Raji (cell line): ENCODE measurements at regions not wholly inside any gene's neighbourhood (a gene's known extent, or its start where the extent isn't known, plus 50 kb on each side); places are given as distances from the start of the nearest gene placed in this dataset.

Source experiments
- POLR2A ChIP-seq: IDR thresholded peaks from 2 replicates; pipeline ENCODE4 v1.6.1; 2011; ENCODE audit warnings: low read depth, low read length, control low read depth; ENCODE audit not compliant: insufficient read depth

DNA sequence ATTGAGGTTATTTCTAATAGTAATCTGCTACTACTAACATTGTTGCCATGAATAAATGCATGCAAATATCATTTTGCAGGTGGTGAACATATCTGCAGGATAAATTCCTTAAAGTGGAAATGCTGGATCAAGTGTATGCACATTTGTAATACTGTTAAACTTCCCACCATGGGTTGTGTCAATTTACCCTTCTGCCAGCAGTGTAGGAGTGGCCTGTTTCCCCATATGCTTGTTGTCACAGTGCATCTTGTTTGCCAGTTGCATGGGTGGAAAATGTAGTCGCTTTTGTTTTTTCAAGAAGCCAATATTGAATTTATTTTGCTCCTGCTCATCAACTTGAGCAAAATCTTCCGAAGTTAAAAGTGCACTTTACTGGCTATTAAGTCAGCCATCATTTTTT is 139.0 kb upstream of the ACKR3 start:
- no peak for TF ChIP-seq POLR2A

GRCh38 chr2:236434593-236434992 is 135.0 kb upstream of the ACKR3 start:
- no peak for TF ChIP-seq POLR2A

GRCh38 chr2:236440110-236440881 is 129.3 kb upstream of the ACKR3 start:
- TF ChIP-seq POLR2A: no peak

DNA sequence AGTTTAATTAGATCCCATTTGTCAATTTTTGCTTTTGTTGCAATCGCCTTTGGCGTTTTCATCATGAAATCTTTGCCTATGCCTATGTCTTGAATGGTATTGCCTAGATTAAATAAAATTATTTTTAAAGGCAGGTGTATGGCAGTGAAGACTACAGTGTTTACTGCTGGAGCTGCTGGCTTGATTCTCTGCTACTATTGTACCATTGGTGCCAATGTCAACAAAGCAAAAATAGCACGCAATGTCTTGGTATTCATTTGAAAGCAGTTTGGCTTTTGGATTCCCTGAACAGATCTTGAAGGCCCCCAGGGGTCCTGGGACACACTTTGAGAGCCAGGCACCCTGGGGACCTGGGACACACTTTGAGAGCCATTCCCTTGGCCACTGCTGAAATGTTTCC is 125.4 kb upstream of the ACKR3 start:
- TF ChIP-seq POLR2A: no peak

- TF ChIP-seq POLR2A: no peak
These were observed 123.9 kb upstream of the ACKR3 start for GRCh38 chr2:236445678-236446077.

DNA sequence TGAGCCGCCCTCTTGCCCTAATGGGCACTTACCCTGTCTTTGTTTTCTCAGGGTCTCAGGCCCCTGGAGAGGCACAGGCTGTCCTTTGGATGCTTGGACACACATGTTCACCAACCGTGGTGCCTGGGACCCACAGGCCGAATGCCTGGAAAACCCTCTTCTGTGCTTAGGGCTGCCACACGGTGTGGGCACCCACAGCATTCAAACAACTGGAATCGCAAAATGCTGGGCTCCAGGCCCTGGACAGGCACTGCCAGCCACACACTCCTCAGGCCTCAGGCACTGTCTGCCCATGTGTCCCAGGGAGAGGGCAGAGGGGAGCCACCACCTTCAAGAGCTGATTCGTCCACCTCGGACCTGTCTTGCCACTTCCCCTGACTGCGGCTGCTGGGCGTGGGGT is 123.1 kb upstream of the ACKR3 start:
- TF ChIP-seq POLR2A: no peak

DNA sequence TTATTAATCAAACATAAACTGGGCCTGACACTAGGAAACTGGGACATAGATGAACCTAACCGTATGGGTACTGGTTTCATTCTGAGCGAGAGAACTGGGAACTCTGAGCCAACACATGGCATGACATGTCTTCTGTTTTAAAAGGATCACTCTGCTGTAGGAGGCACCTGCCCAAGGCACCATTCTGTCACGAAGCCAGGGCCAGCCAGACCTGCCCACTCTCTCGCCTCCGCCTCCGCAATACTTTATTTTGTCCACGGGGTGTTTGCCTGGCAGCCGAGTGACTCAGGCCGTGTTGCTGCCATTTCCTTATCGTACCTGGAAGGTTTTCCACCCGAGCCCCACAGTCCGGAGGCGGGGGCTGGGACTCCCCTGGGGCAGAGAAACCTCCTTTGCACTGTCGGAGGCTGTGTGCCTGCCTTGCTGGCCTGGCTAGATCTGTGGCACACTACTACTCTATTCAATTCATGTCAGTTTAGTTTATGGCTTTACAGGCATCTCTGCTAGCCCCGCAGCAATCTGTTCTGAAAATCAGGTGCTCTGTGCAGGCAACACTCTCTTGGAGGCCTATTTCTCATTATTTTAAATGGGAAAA is 120.4 kb upstream of the ACKR3 start:
- TF ChIP-seq POLR2A: no peak

DNA sequence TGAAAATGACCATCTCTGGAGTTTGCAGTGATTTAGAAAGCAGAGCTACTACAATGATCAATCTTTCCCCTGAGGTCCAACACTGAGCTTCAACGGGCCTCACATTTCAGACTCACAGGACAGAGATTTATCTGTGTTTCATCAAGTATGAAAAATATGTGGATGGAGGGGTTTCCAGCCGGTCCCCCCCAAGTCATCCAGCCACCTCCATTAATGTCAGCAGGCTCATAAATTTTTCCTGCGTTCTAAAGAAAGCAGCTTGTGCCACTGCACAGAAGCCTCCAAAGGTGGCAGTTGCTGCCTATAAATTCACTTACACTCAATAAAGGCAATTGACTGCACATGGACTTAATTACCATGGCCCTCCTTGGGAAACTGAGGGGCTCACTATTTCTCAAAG is 117.4 kb upstream of the ACKR3 start:
- no peak for TF ChIP-seq POLR2A

GRCh38 chr2:236454076-236454475 is 115.5 kb upstream of the ACKR3 start:
- no peak for TF ChIP-seq POLR2A

- TF ChIP-seq POLR2A: no peak
These were observed 110.2 kb upstream of the ACKR3 start for GRCh38 chr2:236459393-236459792.

DNA sequence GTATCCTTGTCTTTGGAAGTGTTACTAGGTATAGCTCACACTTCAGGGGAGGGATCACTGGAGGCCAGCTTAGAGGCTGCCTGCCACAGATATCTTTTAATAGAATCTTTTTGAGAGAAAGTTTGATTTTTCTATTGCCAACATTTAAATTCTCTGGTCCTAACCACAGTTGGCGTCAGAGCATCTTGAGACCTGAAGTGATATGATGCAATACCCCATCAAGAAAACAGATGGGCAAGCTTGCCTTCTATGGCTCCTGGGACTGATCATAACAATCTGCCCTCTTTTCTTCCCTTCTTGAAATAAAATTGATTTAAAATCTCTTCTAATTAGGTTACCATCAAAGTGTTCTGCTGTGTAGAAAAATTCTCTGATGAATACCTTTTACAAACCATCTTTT is 105.5 kb upstream of the ACKR3 start:
- no peak for TF ChIP-seq POLR2A

- no peak for TF ChIP-seq POLR2A
These were observed 96.7 kb upstream of the ACKR3 start for GRCh38 chr2:236472720-236473495.

- TF ChIP-seq POLR2A: no peak
These were observed 95.9 kb upstream of the ACKR3 start for GRCh38 chr2:236473691-236474090.

DNA sequence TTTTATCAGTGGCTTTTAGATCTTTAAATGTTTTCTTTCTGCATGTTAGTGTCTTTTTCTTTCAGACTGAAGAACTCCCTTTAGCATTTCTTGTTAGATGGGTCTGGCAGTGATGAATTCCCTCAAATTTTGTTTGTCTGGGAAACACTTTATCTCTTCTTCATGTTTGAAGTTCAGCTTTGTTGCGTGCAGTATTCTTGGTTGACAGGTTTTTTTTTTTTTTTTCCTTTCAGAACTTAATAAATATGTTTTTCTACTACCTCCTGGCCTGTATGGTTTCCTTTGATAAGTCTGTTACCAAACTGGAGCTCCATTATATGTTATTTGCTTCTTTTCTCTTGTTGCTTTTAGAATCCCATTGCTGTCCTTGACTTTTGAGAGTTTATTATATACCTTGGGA is 89.8 kb upstream of the ACKR3 start:
- no peak for TF ChIP-seq POLR2A

- TF ChIP-seq POLR2A: no peak
These were observed 86.5 kb upstream of the ACKR3 start for GRCh38 chr2:236483102-236483501.

GRCh38 chr2:236485519-236485918 is 84.1 kb upstream of the ACKR3 start:
- no peak for TF ChIP-seq POLR2A
